ENCODE measurements at regions not wholly inside any gene's neighbourhood (a gene's known extent, or its start where the extent isn't known, plus 50 kb on each side); places are given as distances from the start of the nearest gene placed in this dataset.

GRCh38 chr13:111916201-111916600 is 150.7 kb upstream of the SOX1 start:
- 69 to 73% methylated on average over 6 of the region's 6 CpGs for WGBS, 2 donors
- H3K4me1 ChIP-seq (ENCODE audit: control insufficient read depth in 5 of 5, insufficient read depth in 5 of 5, low read length in 5 of 5) = no peaks in the 10 kb centered on the region
- no peak overlapping the region for H3K9ac ChIP-seq (ENCODE audit: insufficient read depth in 1 of 2, low read length in 2 of 2)
- ATAC-seq (ENCODE audit: insufficient read depth, low FRiP score) = no peak
- no peaks in the 10 kb centered on the region for H3K36me3 ChIP-seq (ENCODE audit: control insufficient read depth in 4 of 4, insufficient read depth in 4 of 4, low read length in 4 of 4)
- H3K27ac ChIP-seq (ENCODE audit: low read depth in 1 of 2, low read length in 1 of 2) = no peak overlapping the region
- no peak overlapping the region for H3K4me3 ChIP-seq
- peaks cover 0 to 4% (median 0%) of the 10 kb centered on the region in 4 donors for H3K9me3 ChIP-seq (ENCODE audit: control insufficient read depth in 4 of 4, insufficient read depth in 3 of 4, low read length in 3 of 4)
- H3K27me3 ChIP-seq (ENCODE audit: control insufficient read depth in 3 of 3, insufficient read depth in 3 of 3, low read length in 2 of 3) = peaks cover 0 to 17% (median 0%) of the 10 kb centered on the region in 3 donors
- no peak for TF ChIP-seq CTCF (IDR thresholded peaks at IDR 0.05; ENCODE audit: control extremely low read depth, extremely low read depth)
- no peak for DNase-seq

GRCh38 chr13:111917086-111917485 is 149.9 kb upstream of the SOX1 start:
- no peak overlapping the region for H3K9ac ChIP-seq (ENCODE audit: insufficient read depth in 1 of 2, low read length in 2 of 2)
- no peaks in the 10 kb centered on the region for H3K36me3 ChIP-seq (ENCODE audit: control insufficient read depth in 4 of 4, insufficient read depth in 4 of 4, low read length in 4 of 4)
- peaks cover 0 to 4% (median 0%) of the 10 kb centered on the region in 4 donors for H3K9me3 ChIP-seq (ENCODE audit: control insufficient read depth in 4 of 4, insufficient read depth in 3 of 4, low read length in 3 of 4)
- DNase-seq (no peak), ATAC-seq (ENCODE audit: insufficient read depth, low FRiP score) (no peak)
- no peak for TF ChIP-seq CTCF (IDR thresholded peaks at IDR 0.05; ENCODE audit: control extremely low read depth, extremely low read depth)
- H3K4me1 ChIP-seq (ENCODE audit: control insufficient read depth in 5 of 5, insufficient read depth in 5 of 5, low read length in 5 of 5) = no peaks in the 10 kb centered on the region
- H3K27ac ChIP-seq (ENCODE audit: low read depth in 1 of 2, low read length in 1 of 2) = no peak overlapping the region
- no peak overlapping the region for H3K4me3 ChIP-seq
- WGBS, 2 donors = 81 to 85% methylated on average over 13 of the region's 13 CpGs
- peaks cover 0 to 21% (median under 1%) of the 10 kb centered on the region in 3 donors for H3K27me3 ChIP-seq (ENCODE audit: control insufficient read depth in 3 of 3, insufficient read depth in 3 of 3, low read length in 2 of 3)

GRCh38 chr13:111917901-111918300 is 149.0 kb upstream of the SOX1 start:
- TF ChIP-seq CTCF (IDR thresholded peaks at IDR 0.05; ENCODE audit: control extremely low read depth, extremely low read depth) = no peak
- H3K9me3 ChIP-seq (ENCODE audit: control insufficient read depth in 4 of 4, insufficient read depth in 3 of 4, low read length in 3 of 4) = peaks cover 0 to 4% (median 0%) of the 10 kb centered on the region in 4 donors
- DNase-seq (no peak), ATAC-seq (ENCODE audit: insufficient read depth, low FRiP score) (no peak)
- no peak overlapping the region for H3K4me3 ChIP-seq
- WGBS, 2 donors = 87 to 88% methylated on average over 16 of the region's 16 CpGs
- no peaks in the 10 kb centered on the region for H3K4me1 ChIP-seq (ENCODE audit: control insufficient read depth in 5 of 5, insufficient read depth in 5 of 5, low read length in 5 of 5)
- no peaks in the 10 kb centered on the region for H3K36me3 ChIP-seq (ENCODE audit: control insufficient read depth in 4 of 4, insufficient read depth in 4 of 4, low read length in 4 of 4)
- no peak overlapping the region for H3K9ac ChIP-seq (ENCODE audit: insufficient read depth in 1 of 2, low read length in 2 of 2)
- no peak overlapping the region for H3K27ac ChIP-seq (ENCODE audit: low read depth in 1 of 2, low read length in 1 of 2)
- peaks cover 0 to 22% (median 3%) of the 10 kb centered on the region in 3 donors for H3K27me3 ChIP-seq (ENCODE audit: control insufficient read depth in 3 of 3, insufficient read depth in 3 of 3, low read length in 2 of 3)

- no peaks in the 10 kb centered on the region for H3K36me3 ChIP-seq (ENCODE audit: control insufficient read depth in 4 of 4, insufficient read depth in 4 of 4, low read length in 4 of 4)
- H3K4me3 ChIP-seq = no peak overlapping the region
- no peaks in the 10 kb centered on the region for H3K4me1 ChIP-seq (ENCODE audit: control insufficient read depth in 5 of 5, insufficient read depth in 5 of 5, low read length in 5 of 5)
- WGBS, 2 donors = 85 to 89% methylated on average over 13 of the region's 13 CpGs
- H3K27me3 ChIP-seq (ENCODE audit: control insufficient read depth in 3 of 3, insufficient read depth in 3 of 3, low read length in 2 of 3) = peaks cover 0 to 20% (median 3%) of the 10 kb centered on the region in 3 donors
- TF ChIP-seq CTCF (IDR thresholded peaks at IDR 0.05; ENCODE audit: control extremely low read depth, extremely low read depth) = no peak
- peaks cover 0 to 2% (median 0%) of the 10 kb centered on the region in 4 donors for H3K9me3 ChIP-seq (ENCODE audit: control insufficient read depth in 4 of 4, insufficient read depth in 3 of 4, low read length in 3 of 4)
- DNase-seq (no peak), ATAC-seq (ENCODE audit: insufficient read depth, low FRiP score) (no peak)
- H3K27ac ChIP-seq (ENCODE audit: low read depth in 1 of 2, low read length in 1 of 2) = no peak overlapping the region
- no peak overlapping the region for H3K9ac ChIP-seq (ENCODE audit: insufficient read depth in 1 of 2, low read length in 2 of 2)
These were observed 147.7 kb upstream of the SOX1 start for GRCh38 chr13:111919286-111919685.
